IPS-20b (cell line): ENCODE measurements at regions not wholly inside any gene's neighbourhood (a gene's known extent, or its start where the extent isn't known, plus 50 kb on each side); places are given as distances from the start of the nearest gene placed in this dataset.

Experiments
- H3K27ac ChIP-seq: one replicate; pipeline ENCODE4 v1.5.1; 2013; ENCODE audit warnings: low read length
- H3K27me3 ChIP-seq: 2 replicates; pipeline ENCODE4 v1.6.1; 2013; ENCODE audit warnings: mild to moderate bottlenecking, low read length, inconsistent platforms; ENCODE audit not compliant: insufficient read depth
- H3K36me3 ChIP-seq: 2 replicates; pipeline ENCODE4 v1.6.1; 2013; ENCODE audit warnings: low read depth, mild to moderate bottlenecking, inconsistent platforms, low read length, moderate library complexity; ENCODE audit not compliant: insufficient read depth
- H3K4me1 ChIP-seq: 2 replicates; pipeline ENCODE4 v1.6.1; 2013; ENCODE audit warnings: mild to moderate bottlenecking, control low read depth, inconsistent platforms, low read length, moderate library complexity; ENCODE audit not compliant: insufficient read depth
- H3K4me3 ChIP-seq: 2 replicates; pipeline ENCODE4 v1.5.1; 2013; ENCODE audit warnings: mild to moderate bottlenecking, low read length, inconsistent platforms
- H3K9ac ChIP-seq: 2 replicates; pipeline ENCODE4 v1.6.1; 2013; ENCODE audit warnings: low read depth, mild to moderate bottlenecking, inconsistent platforms, low read length, moderate library complexity
- H3K9me3 ChIP-seq: 2 replicates; pipeline ENCODE4 v1.6.1; 2013; ENCODE audit warnings: mild to moderate bottlenecking, low read depth, low read length, inconsistent platforms; ENCODE audit not compliant: insufficient read depth

GRCh38 chr13:107067381-107067780 lies 499.4 kb upstream of the ARGLU1 start:
- no peaks in the 10 kb centered on the region for H3K9me3 ChIP-seq
- H3K36me3 ChIP-seq, result no peaks in the 10 kb centered on the region
- no peaks in the 10 kb centered on the region for H3K27me3 ChIP-seq
- no peak overlapping the region for H3K27ac ChIP-seq
- H3K4me3 ChIP-seq, result no peak overlapping the region
- H3K9ac ChIP-seq, result no peak overlapping the region
- no peaks in the 10 kb centered on the region for H3K4me1 ChIP-seq

- Histone ChIP-seq H3K36me3 (no peaks in the 10 kb centered on the region), H3K4me1 (no peaks in the 10 kb centered on the region), H3K9ac (no peak overlapping the region), H3K27ac (no peak overlapping the region), H3K4me3 (no peak overlapping the region), H3K27me3 (no peaks in the 10 kb centered on the region), H3K9me3 (no peaks in the 10 kb centered on the region)
Measured at GRCh38 chr13:107066355-107066754, 498.4 kb upstream of the ARGLU1 start.

DNA sequence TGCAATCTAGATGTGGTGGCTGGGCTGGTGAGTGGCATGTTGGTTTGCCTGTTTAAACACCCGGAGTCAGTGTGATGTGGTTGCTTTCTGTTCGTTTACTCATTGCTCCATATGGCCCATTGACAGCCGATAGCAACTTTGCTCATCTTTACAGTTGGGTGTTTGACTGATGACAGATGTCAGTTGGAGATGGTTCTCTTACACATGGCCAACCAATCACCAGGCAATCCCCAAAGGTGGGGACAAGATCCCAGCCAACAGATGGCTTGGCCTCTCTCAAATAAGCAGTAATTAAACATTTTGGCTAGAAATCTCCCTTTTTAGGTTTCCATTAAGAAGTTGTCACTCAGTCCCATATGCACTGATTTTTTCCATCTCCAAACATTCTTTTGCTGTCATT lies 497.1 kb upstream of the ARGLU1 start:
- H3K9me3 ChIP-seq, result no peaks in the 10 kb centered on the region
- no peaks in the 10 kb centered on the region for H3K27me3 ChIP-seq

DNA sequence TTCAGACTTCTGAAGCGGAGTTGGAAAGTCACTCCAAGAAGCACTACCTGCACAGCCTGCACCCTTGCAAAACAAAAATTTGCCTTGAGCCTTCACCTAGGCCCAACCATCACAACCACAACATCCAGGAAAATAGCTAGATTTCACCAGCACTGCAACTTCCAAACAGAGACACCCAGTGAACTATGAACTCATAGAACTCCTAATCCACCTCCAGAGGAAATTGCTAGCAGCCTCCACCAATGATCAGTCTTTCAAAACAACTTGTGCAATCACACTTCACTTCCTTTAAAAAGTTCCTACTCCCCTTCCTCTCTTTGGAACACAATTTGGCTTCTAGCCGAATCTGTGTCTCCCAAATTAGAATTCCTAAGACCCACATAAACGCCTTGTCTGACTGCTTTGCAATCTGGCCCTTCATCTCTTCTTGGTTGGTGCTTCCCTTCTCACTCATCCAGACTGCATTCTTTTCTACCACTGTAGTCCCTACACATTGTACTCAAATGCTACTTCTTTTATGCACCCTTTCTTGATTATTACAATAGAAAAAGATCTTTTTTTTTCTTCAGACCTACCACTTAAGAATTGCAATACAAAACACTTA lies 489.2 kb upstream of the ARGLU1 start:
- no peak overlapping the region for H3K4me3 ChIP-seq
- H3K4me1 ChIP-seq, result no peaks in the 10 kb centered on the region
- no peaks in the 10 kb centered on the region for H3K27me3 ChIP-seq
- H3K9me3 ChIP-seq, result no peaks in the 10 kb centered on the region
- no peak overlapping the region for H3K27ac ChIP-seq
- no peak overlapping the region for H3K9ac ChIP-seq
- H3K36me3 ChIP-seq, result no peaks in the 10 kb centered on the region

More for the DNA sequence above, 497.1 kb upstream of the ARGLU1 start:
- H3K36me3 ChIP-seq, result no peaks in the 10 kb centered on the region
- H3K4me1 ChIP-seq, result no peaks in the 10 kb centered on the region
- no peak overlapping the region for H3K27ac ChIP-seq
- no peak overlapping the region for H3K4me3 ChIP-seq
- no peak overlapping the region for H3K9ac ChIP-seq

- no peaks in the 10 kb centered on the region for H3K27me3 ChIP-seq
- H3K4me1 ChIP-seq, result no peaks in the 10 kb centered on the region
- no peak overlapping the region for H3K9ac ChIP-seq
- no peak overlapping the region for H3K4me3 ChIP-seq
- H3K9me3 ChIP-seq, result no peaks in the 10 kb centered on the region
- H3K36me3 ChIP-seq, result no peaks in the 10 kb centered on the region
- H3K27ac ChIP-seq, result no peak overlapping the region
Measured at GRCh38 chr13:107043021-107043956, 475.4 kb upstream of the ARGLU1 start.

DNA sequence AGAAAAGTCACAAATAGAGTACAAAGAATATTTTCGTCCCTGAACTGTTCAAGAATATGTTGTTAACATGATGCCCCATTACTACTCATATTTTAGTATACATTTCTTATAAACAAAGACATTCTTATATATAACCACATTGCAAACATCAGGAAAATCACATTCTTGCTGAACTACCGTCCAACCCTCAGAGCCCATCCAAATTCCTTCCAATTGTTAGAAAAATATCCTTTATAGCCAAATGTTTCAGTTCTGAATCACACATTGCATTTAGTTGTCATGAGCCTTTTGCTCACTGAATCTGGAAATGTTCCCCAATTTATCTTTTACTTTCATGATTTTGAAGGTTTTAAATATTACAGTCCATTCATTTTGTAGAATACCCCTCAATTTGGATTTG lies 467.8 kb upstream of the ARGLU1 start:
- Histone ChIP-seq H3K27ac (no peak overlapping the region), H3K9ac (no peak overlapping the region), H3K4me1 (peaks cover 4% of the 10 kb centered on the region; the same call in 1 of the 2 replicates), H3K9me3 (no peaks in the 10 kb centered on the region), H3K27me3 (no peaks in the 10 kb centered on the region), H3K36me3 (no peaks in the 10 kb centered on the region), H3K4me3 (no peak overlapping the region)

DNA sequence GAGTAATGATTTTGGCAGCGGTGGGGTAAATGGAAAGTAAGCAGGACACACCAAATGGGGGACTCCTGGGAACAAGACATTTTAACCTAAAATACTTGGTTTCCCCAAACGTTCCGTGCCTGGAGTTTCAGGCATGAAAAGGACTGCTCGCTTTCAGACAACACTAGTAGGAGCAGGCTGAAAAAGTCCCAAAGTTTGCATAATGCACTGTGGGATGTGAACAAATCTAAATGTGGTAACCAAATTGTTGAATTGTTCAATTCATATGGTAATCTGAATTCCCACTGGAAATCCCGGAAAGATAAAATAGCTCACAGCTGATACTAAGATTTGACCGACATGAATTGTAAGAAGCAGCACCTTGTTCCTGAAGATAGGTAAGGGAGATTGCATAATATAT lies 467.2 kb upstream of the ARGLU1 start:
- H3K27ac ChIP-seq, result no peak overlapping the region
- H3K9me3 ChIP-seq, result no peaks in the 10 kb centered on the region
- no peak overlapping the region for H3K9ac ChIP-seq
- no peaks in the 10 kb centered on the region for H3K36me3 ChIP-seq
- no peaks in the 10 kb centered on the region for H3K27me3 ChIP-seq
- H3K4me1 ChIP-seq, result peaks cover 4% of the 10 kb centered on the region; the same call in 1 of the 2 replicates
- H3K4me3 ChIP-seq, result no peak overlapping the region

- peaks cover 4% of the 10 kb centered on the region; the same call in 1 of the 2 replicates for H3K4me1 ChIP-seq
- H3K27me3 ChIP-seq, result no peaks in the 10 kb centered on the region
- no peaks in the 10 kb centered on the region for H3K36me3 ChIP-seq
- H3K4me3 ChIP-seq, result peak overlapping the region; percentile 28; the same call in 1 of the 2 replicates
- no peaks in the 10 kb centered on the region for H3K9me3 ChIP-seq
- no peak overlapping the region for H3K9ac ChIP-seq
- no peak overlapping the region for H3K27ac ChIP-seq
Measured at GRCh38 chr13:107034236-107034872, 466.4 kb upstream of the ARGLU1 start.

DNA sequence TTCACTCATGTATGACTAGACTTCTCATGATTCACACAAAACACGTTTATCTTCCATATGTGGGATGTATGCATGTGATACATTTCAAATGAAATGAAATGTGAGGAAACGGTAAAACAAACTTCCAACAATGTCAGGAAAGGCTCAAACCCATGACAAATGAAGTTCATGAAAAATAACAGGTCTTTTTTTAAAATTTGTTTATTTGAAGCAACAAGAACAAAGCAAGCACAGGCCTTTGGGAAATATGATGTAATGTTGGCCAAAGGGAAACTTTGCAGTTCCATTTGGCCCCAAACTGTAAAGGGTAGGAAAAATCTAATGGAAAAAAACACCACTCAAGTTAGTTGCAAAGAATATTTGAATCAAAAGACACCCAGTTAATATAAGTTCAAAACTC lies 463.8 kb upstream of the ARGLU1 start:
- Histone ChIP-seq H3K27ac (no peak overlapping the region), H3K4me1 (peaks cover 4% of the 10 kb centered on the region; the same call in 1 of the 2 replicates), H3K9ac (no peak overlapping the region), H3K36me3 (no peaks in the 10 kb centered on the region), H3K9me3 (no peaks in the 10 kb centered on the region), H3K4me3 (no peak overlapping the region), H3K27me3 (no peaks in the 10 kb centered on the region)

DNA sequence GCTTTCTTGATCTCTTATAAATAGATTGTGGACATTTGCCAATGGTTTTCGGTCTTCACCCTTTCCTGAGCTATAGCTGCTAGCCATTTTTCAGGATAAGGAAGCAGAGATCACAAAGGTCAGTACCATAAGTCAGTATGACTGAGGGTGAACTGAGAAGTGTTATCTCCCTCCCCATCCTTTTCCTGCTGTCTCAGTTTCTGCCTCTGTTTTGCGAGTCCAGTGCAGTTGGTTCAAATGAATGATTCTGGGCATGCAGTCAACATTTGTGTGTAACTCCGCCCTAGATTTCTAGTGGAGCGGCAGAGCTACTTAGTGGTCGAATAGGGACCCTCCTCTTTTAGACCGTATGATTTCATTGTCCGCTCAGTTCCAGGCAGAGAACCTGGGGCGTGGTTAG lies 460.8 kb upstream of the ARGLU1 start:
- no peak overlapping the region for H3K27ac ChIP-seq
- no peaks in the 10 kb centered on the region for H3K36me3 ChIP-seq
- no peak overlapping the region for H3K4me3 ChIP-seq
- H3K27me3 ChIP-seq, result no peaks in the 10 kb centered on the region
- H3K9me3 ChIP-seq, result no peaks in the 10 kb centered on the region
- H3K9ac ChIP-seq, result no peak overlapping the region
- peaks cover 2% of the 10 kb centered on the region; the same call in 1 of the 2 replicates for H3K4me1 ChIP-seq

GRCh38 chr13:107025991-107026390 lies 458.1 kb upstream of the ARGLU1 start:
- Histone ChIP-seq H3K4me1 (no peaks in the 10 kb centered on the region), H3K4me3 (no peak overlapping the region), H3K9me3 (no peaks in the 10 kb centered on the region), H3K27me3 (no peaks in the 10 kb centered on the region), H3K27ac (no peak overlapping the region), H3K36me3 (no peaks in the 10 kb centered on the region), H3K9ac (no peak overlapping the region)
